GM04503 (cell line): ENCODE measurements at regions not wholly inside any gene's neighbourhood (a gene's known extent, or its start where the extent isn't known, plus 50 kb on each side); places are given as distances from the start of the nearest gene placed in this dataset.

ENCODE experiments used
- DNase-seq: peaks from one replicate; pipeline ENCODE4 v3.0.0-alpha.2; 2012; ENCODE audit warnings: low read depth

DNA sequence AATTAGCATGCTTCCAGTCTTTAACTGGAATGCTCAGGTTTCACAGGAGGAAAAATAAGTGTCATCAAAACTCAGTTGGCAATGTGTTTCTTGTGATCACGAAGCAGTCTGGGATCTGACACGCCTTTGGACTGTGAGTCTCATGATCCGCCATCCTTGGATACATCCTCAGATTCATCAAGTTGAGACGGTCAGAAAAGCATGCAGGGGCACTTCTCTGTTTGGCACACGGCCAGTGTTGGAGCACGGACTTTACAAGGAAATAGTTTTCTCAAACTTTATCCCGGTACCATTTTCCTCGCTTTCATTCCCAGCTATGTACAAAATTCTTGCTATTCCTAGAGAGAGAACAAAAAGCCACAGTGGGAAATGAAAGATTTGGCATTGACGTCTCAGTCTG, 88.4 kb upstream of the PARP11 start:
- DNase-seq: no peak

DNA sequence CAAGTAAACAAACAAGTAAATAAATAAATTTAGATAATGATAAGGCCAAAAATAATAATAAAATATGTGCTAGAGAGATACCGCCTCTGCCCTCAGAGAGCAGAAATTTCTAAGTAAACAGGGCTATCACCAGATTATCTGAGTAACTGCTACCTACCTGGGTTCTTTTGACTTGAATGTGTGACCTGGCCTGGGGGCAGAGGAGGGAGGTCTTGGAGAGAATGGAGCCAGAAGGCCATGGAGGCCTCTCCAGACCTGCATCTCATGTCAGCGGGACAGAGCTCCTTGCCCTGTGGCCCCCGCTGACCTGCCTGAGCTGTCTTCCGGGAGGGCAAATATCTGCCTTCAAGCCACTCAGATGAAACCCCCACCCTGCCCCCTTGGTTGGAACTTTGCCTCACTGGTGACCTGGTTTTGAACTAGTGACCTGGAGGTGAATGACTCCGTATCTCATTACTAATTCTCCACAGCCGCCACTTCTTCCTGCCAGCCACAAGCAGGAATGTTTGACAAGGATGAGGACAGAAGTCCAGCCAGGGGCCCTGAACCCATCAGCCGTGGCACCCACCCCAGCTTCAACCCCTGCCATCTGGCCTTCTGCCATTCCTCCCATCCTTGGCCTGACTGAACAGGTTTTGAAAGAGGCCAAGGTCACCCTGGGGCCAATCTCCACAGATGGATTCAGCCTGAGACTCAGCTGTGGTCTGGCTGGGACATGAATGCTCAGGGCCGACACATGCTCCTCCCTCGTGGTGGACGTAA, 86.8 kb upstream of the PARP11 start:
- no peak for DNase-seq

DNA sequence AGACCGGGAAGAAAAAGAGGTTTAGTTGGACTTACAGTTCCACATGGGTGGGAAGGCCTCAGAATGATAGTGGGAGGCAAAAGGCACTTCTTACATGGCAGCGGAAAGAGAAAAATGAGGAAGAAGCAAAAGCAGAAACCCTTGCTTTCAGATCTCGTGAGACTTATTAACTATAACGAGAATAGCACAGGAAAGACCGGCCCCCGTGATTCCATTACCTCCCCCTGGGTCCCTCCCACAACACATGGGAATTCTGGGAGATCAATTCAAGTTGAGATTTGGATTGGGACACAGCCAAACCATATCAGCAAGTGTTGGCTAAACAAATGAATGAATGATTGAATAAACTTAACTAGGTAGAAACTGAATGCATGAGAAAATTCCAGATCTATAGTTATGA, 85.3 kb upstream of the PARP11 start:
- DNase-seq: no peak

- DNase-seq: no peak
These were observed 78.4 kb upstream of the PARP11 start for GRCh38 chr12:3951380-3952135.

DNA sequence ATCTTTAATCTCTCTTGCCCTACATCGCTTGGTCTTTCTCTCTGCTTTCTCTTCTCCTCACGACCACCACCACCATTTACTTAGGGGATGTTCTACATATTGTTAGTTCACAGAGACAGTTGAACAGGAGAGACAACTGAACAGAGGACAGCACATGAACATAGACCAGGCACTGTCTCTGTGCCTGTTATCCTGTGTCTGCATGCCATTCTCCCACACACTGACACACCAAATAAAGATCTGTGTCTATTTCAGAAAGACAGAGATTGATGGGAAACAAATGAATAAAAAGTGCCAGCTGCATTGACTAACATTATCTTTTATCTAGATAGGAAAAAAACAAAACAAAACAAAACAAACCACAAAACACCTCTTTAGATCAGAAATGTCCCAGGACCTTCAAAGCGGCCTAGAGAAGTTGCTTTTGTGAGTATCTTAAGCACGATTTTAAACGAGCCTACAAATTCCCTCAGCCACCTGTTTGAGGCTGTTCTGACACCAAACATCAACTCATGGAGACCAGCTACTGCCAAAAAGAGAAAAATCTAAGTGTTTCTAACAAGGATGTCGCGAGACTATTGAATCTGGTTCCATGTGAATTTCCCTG, 77.6 kb upstream of the PARP11 start:
- no peak for DNase-seq

GRCh38 chr12:3947781-3948180, 74.6 kb upstream of the PARP11 start:
- DNase-seq: no peak

GRCh38 chr12:3945671-3946070, 72.5 kb upstream of the PARP11 start:
- no peak for DNase-seq

GRCh38 chr12:3944620-3945019, 71.4 kb upstream of the PARP11 start:
- no peak for DNase-seq

GRCh38 chr12:3938042-3938544, 64.9 kb upstream of the PARP11 start:
- DNase-seq: no peak

- no peak for DNase-seq
These were observed 61.9 kb upstream of the PARP11 start for GRCh38 chr12:3935078-3935477.

DNA sequence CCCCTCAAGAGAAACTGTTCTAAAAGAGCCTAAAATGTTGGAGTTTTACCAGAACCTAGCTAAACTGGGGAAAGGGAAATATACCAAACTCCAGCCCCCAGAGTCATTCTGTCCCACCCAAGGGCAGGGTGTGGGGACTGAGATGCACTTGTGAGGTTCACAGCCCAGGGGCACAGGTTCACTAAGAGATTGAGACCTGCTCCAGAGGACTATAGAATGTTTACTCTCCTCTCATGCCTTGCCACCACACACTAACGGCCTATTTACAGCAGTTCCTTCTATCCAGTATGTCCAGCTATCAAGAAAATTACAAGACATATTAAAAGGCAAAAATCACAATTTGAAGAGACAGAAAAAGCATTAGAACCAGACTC, 60.6 kb upstream of the PARP11 start:
- no peak for DNase-seq

DNA sequence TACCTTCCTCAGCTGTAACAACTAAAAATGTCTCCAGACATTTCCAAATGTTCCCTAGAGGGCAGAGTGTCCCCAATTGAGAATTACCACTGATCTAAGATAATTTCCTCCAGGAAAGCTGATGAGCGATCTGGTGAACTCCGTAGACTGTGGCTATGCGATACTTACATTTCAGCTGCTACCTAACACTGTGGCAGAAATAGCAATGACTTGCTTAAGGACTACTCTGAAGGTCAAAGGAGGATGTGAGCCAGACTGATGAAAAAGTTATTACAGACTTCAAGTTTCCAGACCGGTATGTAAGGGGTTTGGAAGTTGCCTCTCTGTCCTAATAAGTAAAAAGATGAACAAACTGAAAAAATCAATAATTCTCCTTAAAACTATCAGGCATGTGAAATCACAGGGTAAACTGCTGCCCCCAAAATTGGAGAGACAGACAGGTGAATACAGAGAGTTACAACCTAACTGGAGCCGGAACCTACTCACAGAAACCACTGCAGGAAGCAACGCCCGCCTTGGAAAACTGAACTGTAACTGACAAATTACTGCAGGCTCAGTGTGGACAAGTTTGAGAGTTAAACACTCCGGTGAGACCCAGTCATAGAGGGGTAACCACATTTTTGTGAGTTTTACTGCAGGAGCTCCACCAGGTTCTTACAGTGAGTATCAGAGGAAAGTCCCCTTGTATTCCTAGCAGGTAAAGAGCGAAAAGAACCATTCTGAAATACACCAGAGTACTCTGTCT, 60.0 kb upstream of the PARP11 start:
- DNase-seq: no peak

DNA sequence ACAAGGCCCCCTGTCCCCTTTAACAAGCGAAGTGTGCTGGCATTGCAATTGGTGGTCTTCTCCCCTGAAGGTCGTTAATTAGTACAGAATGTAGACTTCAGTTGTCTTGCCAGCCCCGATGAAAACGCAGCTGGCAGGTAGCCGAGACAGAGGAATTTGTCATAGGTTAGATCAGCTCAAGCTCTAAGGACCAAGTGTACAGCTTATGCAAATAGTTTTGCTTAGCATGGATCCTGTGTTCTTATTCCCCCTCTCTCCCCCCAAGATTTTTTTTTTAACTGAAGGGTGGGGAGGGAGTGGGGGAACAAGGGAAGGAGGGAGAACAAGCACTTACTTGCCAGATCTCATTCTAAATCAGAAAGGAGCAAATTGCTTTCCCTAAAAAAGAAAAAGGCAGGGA, 58.6 kb upstream of the PARP11 start:
- no peak for DNase-seq

DNA sequence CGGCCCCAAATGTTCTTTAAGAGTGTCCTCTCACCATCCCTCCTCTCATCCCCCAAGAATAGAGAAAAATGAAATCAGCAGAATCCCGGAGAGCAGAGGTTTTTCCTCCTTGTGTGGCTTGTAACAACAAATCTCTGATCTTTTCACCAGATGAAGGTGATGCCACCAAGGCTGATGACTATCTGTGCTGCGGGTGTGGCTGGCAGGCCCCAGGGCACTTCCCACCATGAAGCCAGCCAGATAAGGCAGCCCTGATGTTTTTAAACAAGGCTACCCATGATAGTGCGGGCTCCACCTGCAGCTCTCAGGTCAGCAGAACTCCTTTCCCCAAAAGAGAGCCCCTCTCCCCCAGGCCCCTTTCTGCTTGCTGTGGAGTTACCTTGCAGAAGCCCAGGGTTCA, 58.0 kb upstream of the PARP11 start:
- no peak for DNase-seq

DNA sequence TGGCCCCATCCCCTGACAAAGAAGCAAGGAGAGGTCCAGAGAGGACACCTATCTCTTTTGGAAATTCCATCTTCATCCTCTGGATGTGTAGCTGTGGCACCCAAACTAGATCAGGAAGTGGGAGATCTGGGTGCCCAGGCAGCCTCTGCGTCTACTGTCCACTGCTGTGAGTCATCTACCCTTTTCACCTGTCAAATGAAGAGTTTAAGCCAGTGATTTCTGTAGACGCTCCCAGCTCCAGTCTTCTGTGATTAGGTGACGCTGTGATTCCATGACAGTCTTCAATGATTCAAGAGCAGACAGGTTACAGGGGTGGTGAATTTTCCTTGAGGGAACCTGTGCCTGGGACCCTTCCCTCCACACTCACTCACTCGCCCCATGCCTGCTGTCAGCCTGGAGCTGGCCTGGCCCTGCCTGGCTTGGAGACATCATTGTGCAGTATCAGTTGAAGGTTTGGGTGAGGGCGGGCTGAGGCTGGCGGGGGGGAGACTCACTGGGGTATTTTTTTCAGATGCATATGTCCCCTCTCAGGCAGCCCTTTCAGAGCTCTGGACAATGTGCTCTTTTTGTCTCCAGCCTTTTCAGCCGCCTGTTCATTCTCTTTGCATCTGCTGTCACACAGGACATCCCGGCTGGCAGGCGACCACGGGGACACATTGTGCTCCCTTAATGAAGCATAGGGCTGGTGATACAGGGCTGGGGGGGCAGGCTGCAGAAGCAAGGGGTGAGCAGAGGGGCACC, 56.8 kb upstream of the PARP11 start:
- no peak for DNase-seq

GRCh38 chr12:3928538-3929184, 55.5 kb upstream of the PARP11 start:
- no peak for DNase-seq

GRCh38 chr12:3925621-3926020, 52.4 kb upstream of the PARP11 start:
- DNase-seq: no peak

DNA sequence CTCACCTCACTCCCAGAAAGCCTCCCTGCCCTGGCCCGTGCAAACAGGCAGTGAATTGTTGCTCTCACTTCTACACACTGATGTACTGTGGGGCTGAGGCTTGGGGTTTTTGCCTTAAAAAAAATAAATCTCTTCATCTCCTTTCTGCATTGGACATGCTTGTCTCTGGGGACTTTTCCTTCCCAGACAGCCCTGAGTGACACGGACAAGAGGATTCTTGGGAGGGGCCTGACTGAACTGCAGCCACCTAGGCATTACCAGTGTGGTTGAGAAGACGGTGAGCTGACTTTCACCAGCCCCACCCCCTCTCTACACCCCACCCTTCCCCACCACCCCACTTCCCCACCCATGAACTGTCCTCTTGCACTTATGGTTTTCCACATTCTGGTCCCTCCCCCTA, 51.6 kb upstream of the PARP11 start:
- no peak for DNase-seq

- DNase-seq: no peak
These were observed 49.8 kb upstream of the PARP11 start for GRCh38 chr12:3923021-3923420.
